Osteocyte (in vitro differentiated cells): ENCODE measurements at regions not wholly inside any gene's neighbourhood (a gene's known extent, or its start where the extent isn't known, plus 50 kb on each side); places are given as distances from the start of the nearest gene placed in this dataset.
"Not testable (repeated sequence)": the region's sequence is repeated elsewhere in the genome, so short reads cannot be mapped to it uniquely, and the experiment has no call there.

ENCODE experiments used
- DNase-seq: peaks from one replicate; pipeline ENCODE4 v3.0.0; 2021; ENCODE audit warnings: mixed read lengths; ENCODE audit not compliant: unreplicated experiment; ENCODE audit errors: extremely low spot score
- H3K27ac Mint-ChIP-seq: one replicate; pipeline ENCODE4 v1.8.0; 2021; ENCODE audit warnings: mild to moderate bottlenecking, mixed read lengths; ENCODE audit not compliant: unreplicated experiment
- H3K27me3 Mint-ChIP-seq: one replicate; pipeline ENCODE4 v1.8.0; 2021; ENCODE audit warnings: mixed read lengths; ENCODE audit not compliant: unreplicated experiment
- H3K36me3 Mint-ChIP-seq: one replicate; pipeline ENCODE4 v1.8.0; 2021; ENCODE audit warnings: mixed read lengths; ENCODE audit not compliant: unreplicated experiment
- H3K4me1 Mint-ChIP-seq: one replicate; pipeline ENCODE4 v1.8.0; 2021; ENCODE audit warnings: mixed read lengths; ENCODE audit not compliant: unreplicated experiment
- H3K4me3 Mint-ChIP-seq: one replicate; pipeline ENCODE4 v1.8.0; 2021; ENCODE audit warnings: mild to moderate bottlenecking, moderate library complexity, mixed read lengths; ENCODE audit not compliant: unreplicated experiment
- H3K9me3 Mint-ChIP-seq: one replicate; pipeline ENCODE4 v1.8.0; 2021; ENCODE audit warnings: mixed read lengths; ENCODE audit not compliant: unreplicated experiment
- TF ChIP-seq, protein P1 (sequence below): fragments of 200-600 bp; sonication (generic); IDR thresholded peaks from 2 replicates; pipeline ENCODE4 v1.5.0; 2021; ENCODE audit warnings: antibody characterized with exemption, mild to moderate bottlenecking, moderate library complexity

DNA sequence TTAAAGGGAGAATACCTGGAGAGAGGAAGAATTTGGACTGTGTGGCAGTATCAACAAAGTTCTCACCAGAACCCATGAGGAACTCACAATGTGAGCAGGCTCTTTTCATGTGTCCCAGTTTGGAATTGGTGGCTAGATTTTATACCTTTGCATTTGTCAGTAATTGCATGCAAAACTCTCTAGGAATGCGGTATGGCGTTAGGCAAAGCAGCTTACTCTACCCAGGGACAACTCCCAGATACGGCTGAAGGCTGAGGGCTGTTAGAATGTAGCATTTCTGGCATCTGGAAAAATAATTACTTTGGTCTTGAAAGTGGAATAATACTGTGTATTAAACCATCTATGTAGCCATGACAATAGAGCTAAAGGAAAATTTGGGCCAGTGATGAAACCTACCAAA lies 635.5 kb downstream of the SLC16A7 start:
- Mint-ChIP-seq H3K4me1 (peaks cover 16% of the 10 kb centered on the region), H3K4me3 (no peak overlapping the region), H3K36me3 (no peaks in the 10 kb centered on the region), H3K27ac (no peak overlapping the region), H3K9me3 (peaks cover 7% of the 10 kb centered on the region), H3K27me3 (no peaks in the 10 kb centered on the region)
- TF ChIP-seq, protein P1, sequence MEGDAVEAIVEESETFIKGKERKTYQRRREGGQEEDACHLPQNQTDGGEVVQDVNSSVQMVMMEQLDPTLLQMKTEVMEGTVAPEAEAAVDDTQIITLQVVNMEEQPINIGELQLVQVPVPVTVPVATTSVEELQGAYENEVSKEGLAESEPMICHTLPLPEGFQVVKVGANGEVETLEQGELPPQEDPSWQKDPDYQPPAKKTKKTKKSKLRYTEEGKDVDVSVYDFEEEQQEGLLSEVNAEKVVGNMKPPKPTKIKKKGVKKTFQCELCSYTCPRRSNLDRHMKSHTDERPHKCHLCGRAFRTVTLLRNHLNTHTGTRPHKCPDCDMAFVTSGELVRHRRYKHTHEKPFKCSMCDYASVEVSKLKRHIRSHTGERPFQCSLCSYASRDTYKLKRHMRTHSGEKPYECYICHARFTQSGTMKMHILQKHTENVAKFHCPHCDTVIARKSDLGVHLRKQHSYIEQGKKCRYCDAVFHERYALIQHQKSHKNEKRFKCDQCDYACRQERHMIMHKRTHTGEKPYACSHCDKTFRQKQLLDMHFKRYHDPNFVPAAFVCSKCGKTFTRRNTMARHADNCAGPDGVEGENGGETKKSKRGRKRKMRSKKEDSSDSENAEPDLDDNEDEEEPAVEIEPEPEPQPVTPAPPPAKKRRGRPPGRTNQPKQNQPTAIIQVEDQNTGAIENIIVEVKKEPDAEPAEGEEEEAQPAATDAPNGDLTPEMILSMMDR = no peak
- DNase-seq = no peak

DNA sequence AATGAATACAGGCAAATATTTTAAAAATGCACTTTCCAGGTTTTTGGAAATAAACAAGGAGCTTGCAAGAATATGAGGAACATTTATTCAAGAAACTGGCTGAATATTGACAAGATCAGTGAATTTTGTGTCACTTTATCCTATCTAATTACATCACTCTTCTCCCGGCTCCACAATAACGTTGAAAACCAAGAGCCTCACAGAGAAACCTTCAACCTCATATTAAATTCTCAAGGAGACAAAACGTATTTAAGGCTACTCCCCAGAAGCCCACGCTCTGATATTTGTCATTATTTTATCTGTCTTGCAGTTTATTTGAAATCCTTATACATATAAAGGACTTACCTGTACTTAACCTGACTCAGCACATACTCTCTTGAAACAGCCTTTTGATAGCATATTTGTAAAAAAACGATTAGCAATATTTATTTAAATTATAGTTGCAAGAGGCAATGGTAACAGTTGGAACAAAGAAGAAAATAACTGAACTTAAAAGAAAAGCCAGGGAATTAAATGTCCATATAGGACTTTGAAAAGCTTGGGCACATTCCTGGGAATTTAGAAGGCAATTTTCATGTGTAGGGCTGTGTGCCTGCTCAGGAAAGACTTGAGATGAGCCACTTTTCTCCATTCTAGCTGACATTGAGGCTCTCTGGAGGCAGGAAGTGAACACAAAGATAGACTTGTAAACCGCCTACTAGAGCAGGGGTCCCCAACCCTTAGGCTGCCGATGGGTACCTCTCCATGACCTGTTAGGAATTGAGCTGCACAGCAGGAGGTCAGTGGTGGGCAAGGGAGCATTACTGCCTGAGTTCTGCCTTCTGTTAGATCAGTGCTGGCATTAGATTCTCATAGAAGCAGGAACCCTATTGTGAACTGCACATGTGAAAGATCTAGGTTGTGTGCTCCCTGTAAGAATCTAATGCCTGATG lies 636.4 kb downstream of the SLC16A7 start:
- no peaks in the 10 kb centered on the region for H3K36me3 Mint-ChIP-seq
- TF ChIP-seq, protein P1 = no peak
- no peak overlapping the region for H3K4me3 Mint-ChIP-seq
- no peaks in the 10 kb centered on the region for H3K27me3 Mint-ChIP-seq
- no peak for DNase-seq
- peaks cover 3% of the 10 kb centered on the region for H3K9me3 Mint-ChIP-seq
- no peak overlapping the region for H3K27ac Mint-ChIP-seq
- H3K4me1 Mint-ChIP-seq = peaks cover 17% of the 10 kb centered on the region

DNA sequence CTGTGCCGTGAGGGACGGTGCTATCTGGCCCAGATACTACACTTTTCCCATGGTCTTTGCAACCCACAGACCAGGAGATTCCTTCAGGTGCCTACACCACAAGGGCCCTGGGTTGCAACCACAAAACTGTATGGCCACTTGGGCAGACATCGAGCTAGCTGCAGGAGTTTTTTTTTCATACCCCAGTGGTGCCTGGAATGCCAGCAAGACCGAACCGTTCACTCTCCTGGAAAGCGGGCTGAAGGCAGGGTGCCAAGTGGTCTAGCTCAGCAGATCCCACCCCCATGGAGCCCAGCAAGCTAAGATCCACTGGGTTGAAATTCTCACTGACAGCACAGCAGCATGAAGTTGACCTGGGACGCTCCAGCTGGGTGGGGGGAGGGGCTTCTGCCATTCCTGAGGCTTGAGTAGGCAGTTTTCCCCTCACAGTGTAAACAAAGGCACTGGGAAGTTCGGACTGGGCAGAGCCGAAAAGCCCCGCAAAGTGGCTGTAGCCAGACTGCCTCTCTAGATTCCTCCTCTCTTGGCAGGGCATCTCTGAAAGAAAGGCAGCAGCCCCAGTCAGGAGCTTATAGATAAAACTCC lies 638.9 kb downstream of the SLC16A7 start:
- Mint-ChIP-seq H3K4me1 (peaks cover 18% of the 10 kb centered on the region), H3K9me3 (peaks cover 12% of the 10 kb centered on the region)

DNA sequence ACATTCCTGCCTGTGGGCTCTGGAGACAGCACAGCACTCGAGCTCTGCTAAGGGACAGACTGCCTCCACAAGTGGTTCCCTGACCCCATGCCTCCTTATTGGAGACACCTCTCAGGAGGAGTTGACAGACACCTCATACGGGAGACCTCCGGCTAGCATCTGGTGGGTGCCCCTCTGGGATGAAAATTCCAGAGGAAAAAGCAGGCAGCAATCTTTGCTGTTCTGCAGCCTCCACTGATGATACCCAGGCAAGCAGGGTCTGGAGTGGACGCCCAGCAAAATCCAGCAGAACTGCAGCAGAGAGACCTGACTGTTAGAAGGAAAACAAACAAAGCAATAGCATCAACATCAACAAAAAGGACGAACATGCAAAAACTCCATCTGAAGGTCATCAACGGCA lies 639.4 kb downstream of the SLC16A7 start:
- H3K27me3 Mint-ChIP-seq = no peaks in the 10 kb centered on the region
- peaks cover 18% of the 10 kb centered on the region for H3K4me1 Mint-ChIP-seq
- H3K4me3 Mint-ChIP-seq = no peak overlapping the region
- H3K27ac Mint-ChIP-seq = no peak overlapping the region
- DNase-seq = no peak
- TF ChIP-seq, protein P1 = no peak
- peaks cover 9% of the 10 kb centered on the region for H3K36me3 Mint-ChIP-seq
- H3K9me3 Mint-ChIP-seq = peaks cover 14% of the 10 kb centered on the region

More for the DNA sequence above, 638.9 kb downstream of the SLC16A7 start:
- not testable (repeated sequence) for H3K4me3 Mint-ChIP-seq, DNase-seq, H3K36me3 Mint-ChIP-seq, H3K27ac Mint-ChIP-seq, H3K27me3 Mint-ChIP-seq

DNA sequence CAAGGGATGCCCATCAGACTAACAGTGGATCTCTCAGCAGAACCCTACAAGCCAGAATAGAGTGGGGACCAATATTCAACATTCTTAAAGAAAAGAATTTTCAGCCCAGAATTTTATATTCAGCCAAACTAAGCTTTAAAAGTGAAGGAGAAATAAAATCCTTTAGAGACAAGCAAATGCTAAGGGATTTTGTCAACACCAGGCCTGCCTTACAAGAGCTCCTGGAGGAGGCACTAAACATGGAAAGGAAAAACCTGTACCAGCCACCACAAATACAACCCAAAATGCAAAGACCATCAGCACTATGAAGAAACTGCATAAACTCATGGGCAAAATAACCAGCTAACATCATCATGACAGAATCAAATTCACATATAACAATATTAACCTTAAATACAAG lies 640.6 kb downstream of the SLC16A7 start:
- H3K27ac Mint-ChIP-seq, DNase-seq, H3K4me3 Mint-ChIP-seq, H3K36me3 Mint-ChIP-seq, H3K27me3 Mint-ChIP-seq: not testable (repeated sequence)
- peaks cover 17% of the 10 kb centered on the region for H3K4me1 Mint-ChIP-seq
- peaks cover 19% of the 10 kb centered on the region for H3K9me3 Mint-ChIP-seq

DNA sequence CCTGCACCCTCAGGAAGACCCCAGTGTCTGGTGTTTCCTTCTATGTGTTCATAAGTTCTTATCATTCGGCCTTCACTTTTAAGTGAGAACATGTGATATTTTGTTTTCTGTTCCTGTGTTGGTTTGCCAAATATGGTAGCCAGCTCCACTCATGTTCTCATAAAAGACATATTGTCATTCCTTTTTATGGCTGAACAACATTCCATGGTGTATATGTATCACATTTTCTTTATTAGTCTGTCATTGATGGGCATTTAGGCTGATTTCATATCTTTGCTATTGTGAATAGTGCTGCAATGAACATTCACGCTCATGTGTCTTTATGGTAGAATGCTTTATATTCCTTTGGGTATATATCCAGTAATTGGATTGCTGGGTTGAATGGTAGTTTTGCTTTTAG lies 645.1 kb downstream of the SLC16A7 start:
- peaks cover 15% of the 10 kb centered on the region for H3K9me3 Mint-ChIP-seq
- no peaks in the 10 kb centered on the region for H3K27me3 Mint-ChIP-seq
- H3K27ac Mint-ChIP-seq = no peak overlapping the region
- TF ChIP-seq, protein P1 = no peak
- no peak for DNase-seq
- no peak overlapping the region for H3K4me3 Mint-ChIP-seq
- peaks cover 2% of the 10 kb centered on the region for H3K4me1 Mint-ChIP-seq
- H3K36me3 Mint-ChIP-seq = peaks cover 9% of the 10 kb centered on the region
